ENCODE measurements at regions not wholly inside any gene's neighbourhood (a gene's known extent, or its start where the extent isn't known, plus 50 kb on each side); places are given as distances from the start of the nearest gene placed in this dataset.

GRCh38 chr5:142521706-142522105 lies 164.2 kb downstream of the FGF1 start (continued):
- TF ChIP-seq E2F2 (CRISPR knock-in tag; IDR thresholded peaks at IDR 0.05; ENCODE audit: borderline replicate concordance) (no peak), ZNF879 (CRISPR knock-in tag; IDR thresholded peaks at IDR 0.05) (no peak), SRSF4 (IDR thresholded peaks at IDR 0.05; ENCODE audit: low read depth, low read length, poor library complexity, severe bottlenecking) (no peak), ZNF841 (CRISPR knock-in tag; IDR thresholded peaks at IDR 0.05; ENCODE audit: borderline replicate concordance) (no peak), PCBP1 (IDR thresholded peaks at IDR 0.05; ENCODE audit: borderline replicate concordance, low read depth, low read length) (no peak), ZNF460 (CRISPR knock-in tag; IDR thresholded peaks at IDR 0.05; ENCODE audit: borderline replicate concordance) (no peak), AHDC1 (CRISPR knock-in tag; IDR thresholded peaks at IDR 0.05; ENCODE audit: borderline replicate concordance) (0 out of 2 replicates have a peak, but pooled peaks have one; percentile 39), ZFP1 (CRISPR knock-in tag; IDR thresholded peaks at IDR 0.05) (no peak), SALL1 (CRISPR knock-in tag; IDR thresholded peaks at IDR 0.05) (peak; percentile 60), ZFP36L2 (CRISPR knock-in tag; IDR thresholded peaks at IDR 0.05) (no peak), ZC3H13 (CRISPR knock-in tag; IDR thresholded peaks at IDR 0.05) (no peak), ZNF138 (CRISPR knock-in tag; IDR thresholded peaks at IDR 0.05; ENCODE audit: low read depth) (no peak), ZNF574 (CRISPR knock-in tag; IDR thresholded peaks at IDR 0.05) (no peak)
- TF ChIP-seq, protein P1, sequence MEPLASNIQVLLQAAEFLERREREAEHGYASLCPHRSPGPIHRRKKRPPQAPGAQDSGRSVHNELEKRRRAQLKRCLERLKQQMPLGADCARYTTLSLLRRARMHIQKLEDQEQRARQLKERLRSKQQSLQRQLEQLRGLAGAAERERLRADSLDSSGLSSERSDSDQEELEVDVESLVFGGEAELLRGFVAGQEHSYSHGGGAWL (CRISPR knock-in tag; IDR thresholded peaks at IDR 0.05) = no peak
- TF ChIP-seq, protein P2, sequence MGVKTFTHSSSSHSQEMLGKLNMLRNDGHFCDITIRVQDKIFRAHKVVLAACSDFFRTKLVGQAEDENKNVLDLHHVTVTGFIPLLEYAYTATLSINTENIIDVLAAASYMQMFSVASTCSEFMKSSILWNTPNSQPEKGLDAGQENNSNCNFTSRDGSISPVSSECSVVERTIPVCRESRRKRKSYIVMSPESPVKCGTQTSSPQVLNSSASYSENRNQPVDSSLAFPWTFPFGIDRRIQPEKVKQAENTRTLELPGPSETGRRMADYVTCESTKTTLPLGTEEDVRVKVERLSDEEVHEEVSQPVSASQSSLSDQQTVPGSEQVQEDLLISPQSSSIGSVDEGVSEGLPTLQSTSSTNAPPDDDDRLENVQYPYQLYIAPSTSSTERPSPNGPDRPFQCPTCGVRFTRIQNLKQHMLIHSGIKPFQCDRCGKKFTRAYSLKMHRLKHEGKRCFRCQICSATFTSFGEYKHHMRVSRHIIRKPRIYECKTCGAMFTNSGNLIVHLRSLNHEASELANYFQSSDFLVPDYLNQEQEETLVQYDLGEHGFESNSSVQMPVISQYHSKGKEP (CRISPR knock-in tag; IDR thresholded peaks at IDR 0.05) = no peak
